Progenitor cell of endocrine pancreas (in vitro differentiated cells): ENCODE measurements at regions not wholly inside any gene's neighbourhood (a gene's known extent, or its start where the extent isn't known, plus 50 kb on each side); places are given as distances from the start of the nearest gene placed in this dataset.

Source experiments
- DNase-seq: peaks from one replicate; pipeline ENCODE4 v3.0.0; 2021; ENCODE audit warnings: low spot score; ENCODE audit not compliant: unreplicated experiment
- H3K27ac Mint-ChIP-seq: 2 replicates; pipeline ENCODE4 v1.8.0; 2021; ENCODE audit warnings: mild to moderate bottlenecking, moderate library complexity, mixed read lengths
- H3K27me3 Mint-ChIP-seq: 2 replicates; pipeline ENCODE4 v1.8.0; 2021; ENCODE audit warnings: mixed read lengths
- H3K36me3 Mint-ChIP-seq: 2 replicates; pipeline ENCODE4 v1.8.0; 2022; ENCODE audit warnings: mixed read lengths; ENCODE audit not compliant: insufficient read depth
- H3K4me1 Mint-ChIP-seq: 2 replicates; pipeline ENCODE4 v1.8.0; 2021; ENCODE audit warnings: low read depth, mixed read lengths
- H3K4me3 Mint-ChIP-seq: 2 replicates; pipeline ENCODE4 v1.8.0; 2021; ENCODE audit warnings: low read depth, mild to moderate bottlenecking, moderate library complexity, mixed read lengths
- H3K9me3 Mint-ChIP-seq: 2 replicates; pipeline ENCODE4 v1.8.0; 2021; ENCODE audit warnings: low read depth, mixed read lengths
- TF ChIP-seq, protein P1 (sequence below): fragments of 200-600 bp; sonication (generic); IDR thresholded peaks from one replicate; pipeline ENCODE4 v1.5.0; 2021; ENCODE audit warnings: antibody characterized with exemption, mild to moderate bottlenecking; ENCODE audit not compliant: unreplicated experiment

DNA sequence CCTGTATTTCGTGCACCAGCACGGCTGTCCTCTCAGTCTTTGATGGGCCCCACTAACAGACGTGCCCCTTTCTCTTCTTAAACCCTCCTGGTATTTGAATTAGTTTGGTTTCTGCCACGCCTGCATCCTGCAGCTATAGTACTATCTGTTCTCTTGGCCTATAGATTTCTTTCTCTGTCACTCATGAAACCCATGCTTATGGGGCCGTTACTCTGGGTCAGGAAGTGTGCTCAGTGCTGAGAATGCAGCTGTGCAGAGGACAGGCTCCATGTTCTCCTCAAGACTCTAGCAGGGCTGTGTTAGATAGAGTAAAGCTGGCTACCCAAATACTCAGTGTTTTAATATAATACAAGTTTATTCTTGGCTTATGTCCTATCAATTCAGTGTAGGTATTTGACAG is 180.0 kb downstream of the INSIG2 start:
- Mint-ChIP-seq H3K27me3 (peaks cover 32% of the 10 kb centered on the region), H3K4me1 (no peaks in the 10 kb centered on the region), H3K27ac (no peak overlapping the region), H3K9me3 (no peaks in the 10 kb centered on the region), H3K4me3 (no peak overlapping the region), H3K36me3 (no peaks in the 10 kb centered on the region)
- DNase-seq: no peak
- TF ChIP-seq, protein P1, sequence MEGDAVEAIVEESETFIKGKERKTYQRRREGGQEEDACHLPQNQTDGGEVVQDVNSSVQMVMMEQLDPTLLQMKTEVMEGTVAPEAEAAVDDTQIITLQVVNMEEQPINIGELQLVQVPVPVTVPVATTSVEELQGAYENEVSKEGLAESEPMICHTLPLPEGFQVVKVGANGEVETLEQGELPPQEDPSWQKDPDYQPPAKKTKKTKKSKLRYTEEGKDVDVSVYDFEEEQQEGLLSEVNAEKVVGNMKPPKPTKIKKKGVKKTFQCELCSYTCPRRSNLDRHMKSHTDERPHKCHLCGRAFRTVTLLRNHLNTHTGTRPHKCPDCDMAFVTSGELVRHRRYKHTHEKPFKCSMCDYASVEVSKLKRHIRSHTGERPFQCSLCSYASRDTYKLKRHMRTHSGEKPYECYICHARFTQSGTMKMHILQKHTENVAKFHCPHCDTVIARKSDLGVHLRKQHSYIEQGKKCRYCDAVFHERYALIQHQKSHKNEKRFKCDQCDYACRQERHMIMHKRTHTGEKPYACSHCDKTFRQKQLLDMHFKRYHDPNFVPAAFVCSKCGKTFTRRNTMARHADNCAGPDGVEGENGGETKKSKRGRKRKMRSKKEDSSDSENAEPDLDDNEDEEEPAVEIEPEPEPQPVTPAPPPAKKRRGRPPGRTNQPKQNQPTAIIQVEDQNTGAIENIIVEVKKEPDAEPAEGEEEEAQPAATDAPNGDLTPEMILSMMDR: no peak

DNA sequence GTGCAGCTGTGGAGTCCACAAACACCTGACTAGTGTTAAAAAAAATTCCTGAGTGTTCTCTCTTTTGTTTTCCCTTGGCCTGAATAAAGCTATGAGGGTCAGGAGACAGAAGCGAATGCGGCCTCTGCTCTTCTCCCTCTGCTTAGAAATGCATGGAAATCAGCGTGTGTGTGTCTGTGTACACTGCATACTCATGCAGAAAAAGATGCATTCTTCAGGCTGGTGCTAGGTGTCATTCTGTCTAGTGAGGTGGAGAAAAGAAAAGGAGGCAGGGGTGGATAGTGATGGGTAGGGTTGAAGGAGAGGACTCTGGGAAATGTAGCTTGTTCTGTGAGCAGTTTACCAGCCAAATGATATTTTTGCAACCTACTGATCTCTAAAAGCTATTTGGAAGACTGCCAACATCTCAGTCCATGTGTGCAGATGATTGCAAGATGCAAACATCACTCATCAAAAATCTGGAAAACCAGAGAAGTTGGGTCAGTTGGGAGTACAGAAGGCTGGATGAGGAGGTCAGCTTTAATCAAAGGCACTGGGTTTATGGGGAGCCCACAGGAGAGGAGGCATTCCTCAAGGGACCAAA is 177.7 kb downstream of the INSIG2 start:
- Mint-ChIP-seq H3K36me3 (no peaks in the 10 kb centered on the region), H3K27me3 (peaks cover 21% of the 10 kb centered on the region), H3K9me3 (no peaks in the 10 kb centered on the region), H3K4me3 (no peak overlapping the region), H3K27ac (no peak overlapping the region), H3K4me1 (no peaks in the 10 kb centered on the region)
- TF ChIP-seq, protein P1: no peak
- no peak for DNase-seq

DNA sequence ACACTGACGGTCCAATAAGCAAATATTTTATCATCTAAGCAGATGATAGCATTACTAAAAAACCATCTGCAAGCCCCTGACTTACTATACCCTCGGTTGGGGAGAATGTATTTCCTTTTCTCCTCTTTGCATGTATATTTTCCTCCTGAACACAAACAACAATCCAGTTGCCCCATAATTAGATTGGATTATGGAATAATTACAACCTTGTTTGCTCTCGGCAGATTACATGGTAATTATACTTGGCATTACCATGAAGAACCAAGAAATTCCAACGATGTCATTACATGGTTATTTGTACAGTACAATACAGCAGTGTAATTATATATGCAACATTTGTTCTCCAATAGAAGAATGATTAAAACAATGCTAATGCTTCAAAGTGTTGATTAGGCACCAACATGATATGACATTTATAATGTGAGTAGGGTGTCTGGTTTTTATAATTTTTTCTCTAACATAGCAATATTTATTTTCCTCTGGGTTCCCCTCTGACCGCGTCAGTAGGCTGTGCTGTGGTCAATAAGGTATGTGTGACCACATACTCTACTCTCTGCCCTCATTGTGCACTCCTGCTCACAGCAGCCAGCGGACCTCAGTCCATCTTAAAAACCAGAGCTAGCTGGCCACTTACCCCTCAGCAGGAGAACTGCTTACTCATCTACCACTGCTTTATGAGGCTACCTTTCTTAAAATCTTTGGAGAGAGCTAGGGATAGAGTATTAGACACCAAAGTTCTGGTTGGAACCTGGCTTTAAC is 176.1 kb downstream of the INSIG2 start:
- no peak overlapping the region for H3K27ac Mint-ChIP-seq

DNA sequence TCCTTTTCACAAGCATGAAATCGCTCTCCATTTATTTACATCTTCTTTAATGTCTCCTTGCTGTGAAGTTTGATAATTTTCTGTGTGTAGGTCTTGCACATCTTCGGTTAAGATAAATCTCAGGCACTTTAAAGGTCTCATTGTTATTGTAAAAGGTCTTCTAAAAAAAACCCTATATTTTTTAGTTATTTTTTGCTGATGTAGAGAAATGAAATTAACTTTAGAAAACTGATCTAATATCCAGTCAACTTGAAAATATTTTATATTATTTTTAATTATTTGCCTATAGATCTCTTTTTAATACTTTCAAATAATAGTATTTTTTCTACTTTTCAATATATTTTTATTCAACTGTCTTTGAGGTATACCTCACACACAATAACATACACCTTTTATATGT is 169.4 kb downstream of the INSIG2 start:
- H3K27me3 Mint-ChIP-seq: peaks cover 12% of the 10 kb centered on the region

More for the DNA sequence above, 176.1 kb downstream of the INSIG2 start:
- TF ChIP-seq, protein P1: no peak
- Mint-ChIP-seq H3K4me1 (no peaks in the 10 kb centered on the region), H3K36me3 (no peaks in the 10 kb centered on the region), H3K27me3 (peaks cover 16% of the 10 kb centered on the region), H3K9me3 (peaks cover 5% of the 10 kb centered on the region), H3K4me3 (no peak overlapping the region)
- DNase-seq: no peak

GRCh38 chr2:118255771-118256372 is 167.6 kb downstream of the INSIG2 start:
- H3K9me3 Mint-ChIP-seq: peaks cover 8% of the 10 kb centered on the region
- H3K27me3 Mint-ChIP-seq: peaks cover 18% of the 10 kb centered on the region
- H3K36me3 Mint-ChIP-seq: no peaks in the 10 kb centered on the region
- no peak for DNase-seq
- H3K4me1 Mint-ChIP-seq: no peaks in the 10 kb centered on the region
- H3K4me3 Mint-ChIP-seq: no peak overlapping the region
- H3K27ac Mint-ChIP-seq: no peak overlapping the region
- TF ChIP-seq, protein P1: no peak

More for the DNA sequence above, 169.4 kb downstream of the INSIG2 start:
- TF ChIP-seq, protein P1: no peak
- H3K4me3 Mint-ChIP-seq: no peak overlapping the region
- no peak overlapping the region for H3K27ac Mint-ChIP-seq
- DNase-seq: no peak
- H3K36me3 Mint-ChIP-seq: no peaks in the 10 kb centered on the region
- H3K4me1 Mint-ChIP-seq: no peaks in the 10 kb centered on the region
- peaks cover 8% of the 10 kb centered on the region for H3K9me3 Mint-ChIP-seq
